ENCODE measurements at regions not wholly inside any gene's neighbourhood (a gene's known extent, or its start where the extent isn't known, plus 50 kb on each side); places are given as distances from the start of the nearest gene placed in this dataset.

DNA sequence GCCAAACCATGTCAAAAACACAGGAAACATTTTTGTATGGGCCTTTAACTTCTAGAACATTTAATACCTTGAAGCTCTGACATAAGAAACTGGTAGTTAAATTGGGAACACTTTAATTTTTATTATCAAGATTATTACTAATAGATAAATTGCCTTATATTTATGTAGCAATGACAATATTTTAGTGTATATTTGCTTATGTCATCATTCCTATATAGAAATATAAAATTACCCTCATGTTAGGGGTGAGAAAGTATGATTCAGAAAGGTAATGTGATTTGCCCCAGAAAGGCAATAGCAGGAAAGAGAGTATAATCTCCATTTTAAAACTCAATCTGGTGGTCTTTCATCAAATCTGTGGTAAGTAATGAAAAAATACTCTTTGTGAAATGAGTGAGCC lies 147.4 kb downstream of the IL15 start:
- DNase-seq, result no peak

DNA sequence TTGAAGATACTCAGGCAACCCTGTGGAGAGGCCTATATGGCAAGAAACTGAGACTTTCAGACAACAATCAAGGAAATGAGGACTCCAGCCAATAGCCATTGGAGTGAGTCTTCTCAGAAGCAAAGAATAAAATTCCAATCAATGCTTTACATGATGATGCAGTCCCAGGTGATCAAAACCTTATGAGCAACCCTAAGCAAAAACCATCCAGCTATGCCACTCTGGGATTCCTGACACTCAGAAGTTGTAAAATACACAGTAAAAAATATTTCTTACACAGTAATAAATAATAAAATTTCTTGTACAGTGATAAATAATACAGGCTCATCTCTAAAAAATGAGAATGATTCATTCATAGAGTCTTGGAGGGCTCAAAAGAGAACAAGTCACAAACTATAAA lies 150.6 kb downstream of the IL15 start:
- no peak for DNase-seq

DNA sequence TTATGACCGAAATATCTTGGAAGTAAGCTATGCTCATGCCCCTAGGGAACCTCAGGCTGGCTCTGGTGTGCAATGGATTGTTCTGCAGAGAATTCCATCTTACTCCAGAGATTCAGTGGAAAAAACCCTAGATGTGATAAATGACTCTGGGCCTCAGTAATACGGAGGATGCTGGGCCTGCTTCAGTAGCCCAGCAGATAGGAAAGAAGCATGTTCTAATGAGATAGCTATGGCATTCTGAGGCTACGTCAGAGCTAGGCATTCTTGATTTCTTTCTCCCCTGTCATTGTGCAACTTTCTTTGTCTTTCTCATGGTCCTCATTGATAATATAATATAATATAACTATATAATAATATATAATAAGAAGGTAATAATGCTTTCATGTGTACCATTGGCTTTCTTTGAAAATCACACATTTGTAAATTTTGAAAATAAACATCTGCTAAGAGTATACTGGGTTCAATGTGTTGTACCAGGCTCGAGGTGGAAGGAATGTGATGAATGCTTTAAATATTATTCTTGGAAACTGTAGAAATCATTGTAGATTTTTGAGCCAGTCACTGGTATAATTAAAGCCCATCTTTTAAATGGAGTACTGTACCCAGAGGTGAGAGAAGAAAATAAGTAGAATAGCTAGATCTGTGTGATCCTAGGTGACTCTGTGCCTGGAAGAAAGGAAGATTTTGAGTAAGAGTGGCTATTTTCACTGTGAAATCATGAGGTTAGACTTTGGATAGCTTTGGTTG lies 152.0 kb downstream of the IL15 start:
- DNase-seq, result no peak

DNA sequence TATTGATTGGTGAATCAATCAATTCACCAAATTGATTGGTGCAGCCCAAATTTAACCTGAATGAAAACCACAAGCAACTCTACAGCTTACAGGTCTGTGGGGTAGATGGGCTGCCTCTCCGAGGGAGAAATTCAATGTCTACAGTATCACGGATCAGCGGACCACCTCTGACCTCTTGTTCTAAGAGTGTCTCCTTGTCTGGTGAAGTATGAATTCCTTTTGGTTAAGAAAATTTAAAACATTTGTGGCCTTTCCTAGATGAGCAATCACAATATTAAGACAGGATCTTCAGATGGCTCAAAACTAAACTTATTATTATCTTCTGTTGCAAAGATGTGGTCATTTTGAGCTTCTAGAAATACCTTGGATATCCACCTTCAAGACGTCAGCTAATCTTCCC lies 153.3 kb downstream of the IL15 start:
- DNase-seq, result no peak

DNA sequence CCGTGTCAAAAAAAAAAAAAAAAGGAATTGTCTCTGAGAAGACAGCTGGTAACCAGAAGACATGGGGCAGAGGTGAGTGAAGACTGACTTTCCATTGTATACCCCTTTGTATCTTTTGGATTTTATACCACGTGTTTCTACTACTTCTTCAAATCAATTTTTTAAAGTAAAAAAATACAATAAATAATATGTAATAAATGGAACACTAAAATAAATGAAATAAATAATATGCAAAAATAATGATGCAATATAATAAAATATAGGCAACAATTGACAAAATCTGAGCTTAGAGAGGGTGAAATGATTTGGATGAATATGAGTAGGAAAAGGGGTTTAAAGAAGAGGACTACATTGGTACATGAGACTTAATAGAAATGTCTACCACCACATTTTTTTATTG lies 155.8 kb downstream of the IL15 start:
- no peak for DNase-seq

DNA sequence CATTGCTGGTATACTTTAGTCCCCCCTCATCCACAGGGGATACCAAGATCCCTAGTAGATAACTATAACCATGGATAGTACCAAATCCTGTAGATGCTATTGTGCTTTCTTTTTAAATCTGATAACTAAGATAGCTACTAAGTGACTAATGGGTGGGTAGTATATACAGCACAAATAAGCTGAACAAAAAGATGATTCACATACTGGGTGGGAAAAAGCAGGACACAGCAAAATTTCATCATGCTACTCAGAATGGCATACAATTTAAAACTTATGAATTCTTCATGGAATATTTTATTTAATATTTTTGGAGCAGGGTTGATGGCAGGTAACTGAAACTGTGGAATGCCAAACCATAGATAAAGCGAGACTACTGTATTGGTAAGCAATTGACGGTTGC lies 161.6 kb downstream of the IL15 start:
- DNase-seq, result no peak

DNA sequence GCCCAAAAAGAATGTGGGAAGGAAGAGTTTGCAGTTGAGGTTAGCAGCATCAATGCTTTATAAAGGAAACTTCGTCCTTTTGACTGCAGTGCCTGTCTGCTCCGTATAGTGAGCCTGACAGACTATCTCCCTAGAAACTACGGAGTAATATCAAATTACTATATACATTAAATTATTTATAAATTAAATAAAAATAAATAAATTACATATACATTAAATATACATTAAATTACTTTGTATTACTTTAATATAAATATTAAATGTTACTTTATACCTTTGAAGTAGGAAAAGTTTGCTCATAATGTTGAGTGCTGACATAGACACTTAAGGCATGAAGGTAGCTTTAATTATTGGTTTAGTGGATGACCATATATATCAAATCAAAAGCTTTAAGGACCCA lies 165.2 kb downstream of the IL15 start:
- DNase-seq, result no peak

DNA sequence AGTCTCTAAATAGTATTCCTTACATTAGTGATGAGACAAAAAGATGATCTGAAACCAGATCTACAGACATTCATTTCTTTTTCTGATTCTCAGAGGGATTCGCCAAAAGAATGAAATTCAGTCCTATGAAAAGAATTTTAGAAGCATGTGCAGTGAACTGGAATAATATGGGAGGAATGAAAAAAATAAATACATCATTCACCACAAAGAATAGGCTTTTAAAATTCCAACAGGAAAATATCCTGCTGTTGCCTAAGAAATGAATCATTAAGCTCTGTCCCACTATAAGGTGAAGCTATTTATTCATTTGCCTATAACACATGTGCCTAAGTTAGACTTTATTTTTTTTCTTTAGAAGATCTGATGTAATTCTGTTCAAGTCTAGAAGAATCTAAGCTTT lies 165.9 kb downstream of the IL15 start:
- DNase-seq, result no peak

DNA sequence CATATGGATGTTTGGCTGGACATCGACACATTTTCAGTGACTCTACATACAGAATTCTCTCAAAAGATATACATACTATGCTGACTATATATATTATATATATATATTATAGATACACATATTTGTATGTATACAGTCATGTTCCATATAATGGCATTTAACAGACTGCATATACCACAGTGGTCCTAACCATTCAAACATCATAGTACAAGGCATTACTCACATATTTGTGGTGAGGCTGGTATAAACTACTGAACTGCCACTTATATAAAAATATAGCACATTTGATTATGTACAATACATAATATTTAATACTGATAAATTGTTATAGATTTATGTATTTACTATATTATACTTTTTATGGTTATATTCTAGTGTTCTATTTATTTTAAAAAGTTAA lies 168.5 kb downstream of the IL15 start:
- no peak for DNase-seq

DNA sequence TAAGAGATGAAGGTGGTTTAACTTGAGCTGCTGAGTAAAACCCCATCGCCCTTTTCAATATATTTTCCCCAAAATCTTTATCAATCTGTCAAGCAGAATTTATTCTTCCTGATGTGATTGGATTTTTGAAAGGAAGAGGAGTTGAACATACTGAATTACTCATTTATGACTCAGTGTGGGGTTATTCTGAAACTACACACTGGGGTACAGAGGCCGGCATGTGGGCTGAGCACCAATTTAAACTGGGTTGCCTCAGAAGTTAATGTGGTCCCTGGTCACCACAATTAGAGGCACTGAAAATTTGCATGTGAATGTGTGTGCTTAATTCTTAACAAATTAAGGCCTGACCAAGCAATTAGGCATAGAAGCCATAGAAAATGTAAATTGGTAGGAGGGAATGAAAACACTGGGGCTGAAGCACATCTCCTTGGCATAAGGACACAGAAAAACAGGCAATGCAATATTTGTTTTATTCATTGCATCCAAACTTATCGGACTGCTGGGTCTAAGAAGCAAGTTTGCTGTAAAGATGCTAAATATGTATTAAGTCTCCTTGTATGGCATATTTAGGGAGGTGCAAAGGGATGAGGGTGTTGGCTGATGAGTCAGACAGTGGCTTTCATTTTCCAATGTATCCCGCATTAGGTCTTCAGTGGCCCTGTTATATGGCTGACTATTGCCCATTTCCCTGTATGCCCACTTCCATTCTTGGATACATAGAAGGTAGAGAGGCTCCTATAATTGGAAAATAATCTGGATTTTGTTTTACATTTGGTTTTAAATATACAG lies 170.9 kb downstream of the IL15 start:
- no peak for DNase-seq

DNA sequence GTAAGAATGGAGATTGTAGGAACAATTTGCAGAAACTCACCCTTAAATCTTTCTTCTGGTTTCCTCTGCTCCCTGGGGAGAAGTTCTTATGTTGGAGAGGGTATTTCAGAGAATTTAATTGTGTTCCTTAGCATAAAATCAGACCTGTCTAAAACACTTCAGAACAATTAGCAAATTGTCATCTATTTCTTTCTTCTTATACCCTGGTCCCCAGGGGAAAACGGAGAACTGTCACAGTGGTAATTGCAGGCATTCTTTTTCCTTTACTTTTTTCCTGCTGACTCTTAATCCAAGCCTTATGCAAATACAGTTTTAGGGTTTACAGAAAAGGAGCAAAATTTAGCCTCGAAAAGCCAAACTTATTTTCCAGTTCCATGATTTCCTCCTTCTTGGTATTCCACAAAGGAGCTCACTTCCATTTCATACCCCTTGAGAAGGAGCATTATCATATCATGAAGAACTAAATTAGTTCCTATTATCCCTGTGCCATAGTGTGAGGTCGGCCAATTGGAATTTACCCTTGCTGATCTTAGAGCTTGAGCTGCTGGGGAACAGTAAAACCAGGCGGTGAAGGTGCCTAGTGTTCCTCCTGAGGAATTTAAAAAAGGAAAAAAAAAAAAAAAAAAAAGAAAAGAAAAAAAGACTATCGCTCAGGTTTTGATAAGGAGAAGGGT lies 173.8 kb downstream of the IL15 start:
- DNase-seq, result no peak

DNA sequence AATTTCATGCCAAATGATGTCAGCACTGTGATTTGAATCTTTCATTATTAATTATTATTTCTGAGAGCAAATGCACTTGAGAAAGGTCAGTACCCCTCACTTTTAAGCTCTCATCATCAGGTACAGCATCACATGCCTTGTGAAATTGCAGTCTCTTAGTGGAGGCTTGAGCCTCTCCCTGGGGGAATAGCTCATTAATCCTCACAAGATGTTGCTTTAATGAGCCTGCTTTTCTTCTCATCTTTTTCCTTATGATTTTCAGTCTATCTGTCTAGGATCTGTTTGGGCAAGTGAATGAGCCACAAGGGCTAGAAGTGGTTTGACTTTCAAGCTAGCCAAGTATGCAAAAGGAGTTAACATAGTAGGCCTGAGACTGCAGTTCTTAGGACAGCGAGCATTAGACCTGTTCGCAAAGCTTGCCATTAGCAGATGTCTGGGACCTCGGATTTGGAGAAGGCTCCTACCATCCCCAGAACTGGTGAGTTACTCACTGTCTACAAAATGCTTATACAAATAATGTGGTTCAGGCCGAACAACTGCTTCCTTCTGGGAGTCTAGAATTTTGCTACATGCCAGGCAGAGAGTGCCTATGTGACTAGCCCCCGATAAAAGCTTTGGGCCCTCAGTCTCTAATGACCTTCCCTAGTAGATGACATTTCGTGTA lies 174.5 kb downstream of the IL15 start:
- DNase-seq, result no peak

DNA sequence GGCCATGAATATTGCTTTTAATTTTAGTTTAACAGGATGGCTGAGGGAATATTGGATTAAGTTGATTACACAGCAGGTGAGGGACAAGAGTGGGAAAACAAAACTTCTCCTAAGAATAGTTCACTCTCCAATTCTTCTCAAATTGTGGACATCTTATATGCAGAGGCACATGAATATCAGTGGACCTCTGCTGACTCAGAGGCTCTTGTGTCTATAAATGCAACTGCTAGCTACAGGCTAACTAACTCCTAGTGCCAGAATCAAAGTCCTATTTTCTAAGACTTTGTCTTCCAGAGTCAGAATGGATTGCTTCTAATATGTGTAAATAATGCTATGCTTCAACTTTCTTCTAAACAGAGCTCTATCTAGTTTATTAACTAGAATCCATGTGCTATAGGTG lies 175.8 kb downstream of the IL15 start:
- no peak for DNase-seq

DNA sequence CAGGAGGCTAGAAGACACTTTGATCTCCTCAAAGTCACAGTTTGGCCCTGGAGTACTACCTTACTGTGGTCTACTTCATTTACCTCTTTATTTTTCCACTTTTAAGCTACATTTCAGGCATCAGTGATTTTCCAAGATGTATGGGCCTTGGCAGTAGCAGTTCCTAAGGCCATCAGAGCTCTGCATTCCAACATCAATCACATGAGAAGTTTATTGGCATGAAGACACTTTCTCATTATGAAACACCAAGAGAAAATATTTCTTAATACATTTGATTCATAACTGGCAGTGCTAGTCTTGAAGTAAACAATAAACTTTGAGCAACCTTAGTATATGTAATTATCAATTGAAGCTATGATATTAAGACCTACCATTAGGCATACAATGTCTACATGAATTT lies 178.1 kb downstream of the IL15 start:
- DNase-seq, result no peak

DNA sequence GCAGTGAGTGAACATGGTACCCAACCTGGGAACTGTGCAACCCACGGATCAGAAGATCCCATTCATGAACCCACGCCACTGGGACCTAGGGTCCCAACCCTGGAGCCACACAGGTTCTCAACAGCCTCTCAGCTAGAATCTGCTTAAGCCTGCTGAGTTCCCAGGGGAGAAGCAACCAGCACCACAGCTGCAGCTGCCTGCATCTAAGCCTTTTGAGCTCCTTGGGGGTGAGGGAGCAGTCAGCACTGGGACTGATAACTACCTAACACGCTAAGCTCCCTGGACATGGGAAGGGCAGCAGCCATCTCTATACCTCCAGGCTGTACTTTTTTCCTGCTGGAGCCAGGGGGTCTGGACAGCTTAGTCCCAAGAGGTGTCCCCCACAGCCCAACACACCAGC lies 179.3 kb downstream of the IL15 start:
- DNase-seq, result no peak

DNA sequence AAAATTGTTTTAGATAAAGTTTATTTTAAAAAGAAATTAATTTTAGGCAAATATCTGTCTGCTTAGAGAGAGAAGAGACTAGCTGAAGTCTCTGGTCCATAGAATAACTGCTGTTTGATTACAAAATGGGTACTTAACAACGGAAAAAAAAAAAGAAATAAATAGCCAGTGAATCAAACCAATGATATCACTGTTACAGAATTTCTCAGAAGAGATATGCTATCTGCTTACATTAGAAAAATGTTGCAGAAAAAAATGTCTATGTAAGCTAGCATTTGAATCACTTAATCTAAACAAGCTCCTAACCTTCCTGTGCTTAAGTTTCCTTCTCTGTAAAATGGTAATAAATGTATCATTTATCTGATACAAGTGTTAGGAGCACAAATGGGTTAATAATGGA lies 189.9 kb downstream of the IL15 start:
- DNase-seq, result no peak

DNA sequence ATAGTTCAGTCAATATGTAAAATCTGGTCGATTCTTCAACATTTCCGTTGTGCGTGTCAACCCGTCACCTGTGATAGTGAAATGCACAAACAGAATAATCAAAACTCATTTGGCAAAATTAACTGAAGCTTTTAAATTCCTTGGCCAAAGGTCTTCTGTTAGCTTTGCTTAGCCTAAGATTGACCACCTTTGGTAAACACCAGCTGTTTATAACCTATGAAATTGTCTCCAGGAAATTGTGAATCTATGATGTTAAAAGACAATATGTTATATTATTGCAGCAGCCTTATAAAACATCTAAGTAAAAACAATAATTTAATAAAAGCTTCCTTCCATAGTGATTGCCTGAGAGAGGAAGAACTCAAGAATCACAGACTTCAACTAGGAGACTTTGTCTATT lies 196.8 kb downstream of the IL15 start:
- no peak for DNase-seq

DNA sequence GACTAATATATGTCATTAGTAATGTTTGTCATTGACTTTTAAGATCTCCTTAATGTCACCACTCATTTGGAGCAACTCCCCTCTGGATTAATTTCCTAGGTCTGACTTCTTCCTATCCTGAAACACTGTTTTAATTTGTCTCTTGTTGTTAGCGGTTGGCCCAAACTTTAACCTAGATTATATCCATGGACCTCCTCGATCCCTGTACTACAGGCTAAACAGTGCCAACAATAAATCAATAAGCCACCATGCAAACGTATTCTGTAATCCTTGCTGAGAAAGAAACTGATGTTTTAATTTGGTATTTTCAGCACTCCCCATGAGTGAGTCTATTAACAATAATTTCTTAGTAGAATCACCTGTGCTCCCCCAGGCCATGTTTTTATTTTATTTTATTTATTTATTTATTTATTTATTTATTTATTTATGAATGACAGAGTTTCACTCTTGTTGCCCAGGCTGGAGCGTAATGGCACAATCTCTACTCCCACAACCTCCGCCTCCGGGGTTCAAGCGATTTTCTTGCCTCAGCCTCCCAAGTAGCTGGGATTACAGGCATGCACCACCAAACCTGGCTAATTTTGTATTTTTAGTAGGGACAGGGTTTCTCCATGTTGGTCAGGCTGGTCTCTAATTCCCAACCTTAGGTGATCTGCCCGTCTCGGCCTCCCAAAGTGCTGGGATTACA lies 204.1 kb downstream of the IL15 start:
- no peak for DNase-seq

DNA sequence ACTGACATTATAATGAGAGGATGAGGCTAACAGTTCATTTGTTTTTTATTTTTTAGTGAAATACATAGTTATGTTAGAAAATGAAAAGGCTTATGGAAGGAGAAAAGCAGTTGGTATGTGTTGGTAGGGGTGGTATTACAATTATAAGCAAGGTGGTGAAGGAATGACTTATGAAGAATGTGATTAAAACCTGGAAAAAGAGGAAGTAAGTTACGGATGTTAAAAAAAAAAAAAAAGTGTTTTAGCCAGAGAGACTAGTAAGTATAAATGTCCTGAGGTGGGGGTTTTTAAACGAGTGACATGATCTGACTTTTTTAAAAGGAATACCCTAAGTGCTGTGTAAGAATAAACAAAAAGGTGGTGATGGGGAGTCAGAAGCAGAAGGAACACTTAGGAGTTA lies 206.8 kb downstream of the IL15 start:
- no peak for DNase-seq

DNA sequence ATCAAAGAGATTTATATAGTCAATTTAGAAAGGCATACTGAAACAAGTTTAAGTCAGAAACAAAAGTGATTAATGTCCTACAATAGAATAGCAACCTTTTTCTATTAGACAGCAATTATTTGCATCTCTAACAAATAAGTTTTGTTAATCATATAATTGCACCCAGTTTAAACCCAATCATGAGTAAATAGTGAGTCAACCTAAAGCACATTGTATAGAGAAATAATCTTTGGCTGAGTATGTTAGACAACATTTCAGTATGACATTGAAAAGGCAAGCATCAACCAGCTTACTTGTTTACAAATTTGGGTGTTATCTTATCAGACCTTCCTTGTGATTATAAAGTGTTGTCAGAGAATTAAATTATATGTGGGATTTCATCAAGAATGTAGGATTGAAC lies 209.5 kb downstream of the IL15 start:
- no peak for DNase-seq

DNA sequence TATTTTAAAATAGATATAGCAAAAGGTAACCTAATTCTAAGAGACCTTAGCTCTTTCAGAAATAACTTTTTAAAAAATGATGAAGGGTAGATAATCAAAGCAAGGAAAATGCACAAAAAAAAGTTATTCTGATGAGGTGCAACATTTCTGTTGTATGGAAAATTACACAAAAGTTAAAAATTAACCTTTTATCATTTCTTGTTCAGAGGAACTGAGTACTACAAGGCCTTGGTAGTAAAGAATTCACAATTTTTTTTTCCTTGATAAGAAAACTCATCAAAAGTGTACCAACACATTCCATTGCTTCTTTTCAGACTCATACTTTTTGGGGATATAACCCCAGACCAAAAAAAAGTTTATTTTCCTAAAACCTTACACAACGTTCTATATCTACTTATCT lies 213.0 kb downstream of the IL15 start:
- no peak for DNase-seq

DNA sequence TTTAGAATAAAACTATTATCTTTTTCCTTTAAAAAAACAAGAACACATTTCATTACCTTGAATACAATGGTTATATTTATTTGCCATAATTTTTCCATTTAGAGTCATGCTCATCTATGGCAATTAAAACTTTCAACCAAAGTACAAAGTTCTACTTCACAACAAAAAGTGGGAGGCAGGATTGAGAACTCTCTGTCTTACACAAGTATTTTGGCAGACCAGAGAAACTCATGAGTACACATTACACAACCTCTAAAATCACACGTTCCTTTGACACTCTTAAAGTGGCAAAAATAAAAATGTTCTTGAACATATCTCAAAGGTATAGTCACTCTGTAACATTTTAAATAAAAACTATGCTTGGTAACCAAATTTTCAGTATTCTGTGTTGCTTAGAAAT lies 213.4 kb downstream of the IL15 start:
- DNase-seq, result no peak
